DOHH2 (cell line): ENCODE measurements at regions not wholly inside any gene's neighbourhood (a gene's known extent, or its start where the extent isn't known, plus 50 kb on each side); places are given as distances from the start of the nearest gene placed in this dataset.

Source experiments
- H3F3A ChIP-seq: fragments of 200-600 bp; sonication (generic), shearing (Covaris generic); 2 replicates; pipeline ENCODE4 v1.6.0; 2016; ENCODE audit warnings: antibody characterized with exemption, mild to moderate bottlenecking; ENCODE audit not compliant: control insufficient read depth, insufficient read depth
- H3K27ac ChIP-seq: fragments of 200-600 bp; sonication (generic); 2 replicates; pipeline ENCODE4 v1.5.1; 2014; ENCODE audit warnings: low read depth, mild to moderate bottlenecking, low read length, moderate library complexity
- H3K27me3 ChIP-seq: fragments of 200-600 bp; sonication (generic); 2 replicates; pipeline ENCODE4 v1.6.1; 2014; ENCODE audit warnings: mild to moderate bottlenecking, low read length, mixed read lengths; ENCODE audit not compliant: control insufficient read depth
- H3K36me3 ChIP-seq: fragments of 200-600 bp; sonication (generic); 2 replicates; pipeline ENCODE4 v1.6.1; 2014; ENCODE audit warnings: mild to moderate bottlenecking, low read length, moderate library complexity, mixed read lengths; ENCODE audit not compliant: control insufficient read depth
- H3K4me1 ChIP-seq: fragments of 200-600 bp; sonication (generic); 2 replicates; pipeline ENCODE4 v1.6.1; 2014; ENCODE audit warnings: mild to moderate bottlenecking, low read length, mixed read lengths; ENCODE audit not compliant: control insufficient read depth
- H3K4me2 ChIP-seq: fragments of 200-600 bp; sonication (generic); 2 replicates; pipeline ENCODE4 v1.6.0; 2014; ENCODE audit warnings: mild to moderate bottlenecking, low read length, moderate library complexity
- H3K4me3 ChIP-seq: fragments of 200-600 bp; sonication (generic); 2 replicates; pipeline ENCODE4 v1.5.1; 2014; ENCODE audit warnings: mild to moderate bottlenecking, low read length, mixed read lengths
- H3K79me2 ChIP-seq: fragments of 200-600 bp; sonication (generic); 2 replicates; pipeline ENCODE4 v1.6.1; 2014; ENCODE audit warnings: mild to moderate bottlenecking, low read length, mixed read lengths; ENCODE audit not compliant: control insufficient read depth
- H3K9me2 ChIP-seq: fragments of 200-600 bp; sonication (generic); replicated peaks from 2 replicates; pipeline ENCODE4 v1.6.1; 2014; ENCODE audit warnings: mild to moderate bottlenecking, low read length, mixed read lengths; ENCODE audit not compliant: control insufficient read depth
- H3K9me3 ChIP-seq: fragments of 200-600 bp; sonication (generic); 2 replicates; pipeline ENCODE4 v1.6.1; 2014; ENCODE audit warnings: antibody characterized with exemption, low read length, mixed read lengths; ENCODE audit not compliant: control insufficient read depth, insufficient read depth
- H4K20me1 ChIP-seq: fragments of 200-600 bp; sonication (generic); 2 replicates; pipeline ENCODE4 v1.6.0; 2014; ENCODE audit warnings: low read depth, mild to moderate bottlenecking, antibody characterized with exemption, low read length, moderate library complexity; ENCODE audit not compliant: control insufficient read depth, insufficient read depth
- CTCF ChIP-seq: fragments of 200-600 bp; sonication (generic); IDR thresholded peaks from one replicate; pipeline ENCODE4 v1.5.1; 2014; ENCODE audit warnings: antibody characterized with exemption, mild to moderate bottlenecking, low read depth, low read length; ENCODE audit not compliant: poor library complexity, severe bottlenecking
- EZH2phosphoT487 ChIP-seq: fragments of 200-600 bp; sonication (generic); IDR thresholded peaks from 2 replicates; pipeline ENCODE4 v1.6.1; 2017; ENCODE audit warnings: borderline replicate concordance, mild to moderate bottlenecking, antibody characterized with exemption, low read length, moderate library complexity, mixed read lengths

GRCh38 chr10:37680716-37681616 lies 176.4 kb downstream of the ZNF248 start:
- no peaks in the 10 kb centered on the region for H3F3A ChIP-seq
- H3K36me3 ChIP-seq, result no peaks in the 10 kb centered on the region
- no peak overlapping the region for H3K27ac ChIP-seq
- no peak for TF ChIP-seq CTCF
- TF ChIP-seq EZH2phosphoT487, result no peak
- no peaks in the 10 kb centered on the region for H3K27me3 ChIP-seq
- H3K9me3 ChIP-seq, result peaks cover 11% of the 10 kb centered on the region; the same call in 1 of the 2 replicates
- H3K4me2 ChIP-seq, result no peak overlapping the region
- no peaks in the 10 kb centered on the region for H4K20me1 ChIP-seq
- no peaks in the 10 kb centered on the region for H3K79me2 ChIP-seq
- H3K9me2 ChIP-seq, result no peaks in the 10 kb centered on the region
- no peaks in the 10 kb centered on the region for H3K4me1 ChIP-seq
- no peak overlapping the region for H3K4me3 ChIP-seq

- no peak overlapping the region for H3K4me3 ChIP-seq
- TF ChIP-seq EZH2phosphoT487 (no peak), CTCF (no peak)
- H3K9me2 ChIP-seq, result no peaks in the 10 kb centered on the region
- no peaks in the 10 kb centered on the region for H3K27me3 ChIP-seq
- H3K9me3 ChIP-seq, result peaks cover 11% of the 10 kb centered on the region; the same call in 1 of the 2 replicates
- no peaks in the 10 kb centered on the region for H3K4me1 ChIP-seq
- H3K36me3 ChIP-seq, result no peaks in the 10 kb centered on the region
- H3K4me2 ChIP-seq, result no peak overlapping the region
- H3K27ac ChIP-seq, result no peak overlapping the region
- no peaks in the 10 kb centered on the region for H4K20me1 ChIP-seq
- H3F3A ChIP-seq, result no peaks in the 10 kb centered on the region
- no peaks in the 10 kb centered on the region for H3K79me2 ChIP-seq
Measured at GRCh38 chr10:37680243-37680683, 177.1 kb downstream of the ZNF248 start.

GRCh38 chr10:37679465-37679864 lies 177.9 kb downstream of the ZNF248 start:
- Histone ChIP-seq H4K20me1 (no peaks in the 10 kb centered on the region), H3K36me3 (no peaks in the 10 kb centered on the region), H3K27me3 (no peaks in the 10 kb centered on the region), H3K27ac (no peak overlapping the region), H3K4me1 (no peaks in the 10 kb centered on the region), H3K4me3 (no peak overlapping the region), H3F3A (no peaks in the 10 kb centered on the region), H3K79me2 (no peaks in the 10 kb centered on the region), H3K9me3 (peaks cover 11% of the 10 kb centered on the region; the same call in 1 of the 2 replicates), H3K9me2 (no peaks in the 10 kb centered on the region), H3K4me2 (no peak overlapping the region)
- TF ChIP-seq EZH2phosphoT487 (no peak), CTCF (no peak)
